ENCODE measurements at regions not wholly inside any gene's neighbourhood (a gene's known extent, or its start where the extent isn't known, plus 50 kb on each side); places are given as distances from the start of the nearest gene placed in this dataset.

- H2BK15ac ChIP-seq (ENCODE audit: low read length), result no peak overlapping the region
- H3K4me1 ChIP-seq (replicated peaks in 1 of 4; ENCODE audit: control insufficient read depth in 3 of 4, insufficient read depth in 4 of 4, low read length in 3 of 4), result no peaks in the 10 kb centered on the region
- H3K9me3 ChIP-seq (ENCODE audit: insufficient read depth in 2 of 2, low read depth in 1 of 2, low read length in 1 of 2), result peaks cover 0 to 2% of the 10 kb centered on the region in 2 experiments; a peak in 1 of 4 replicates
- no peak overlapping the region for H2AFZ ChIP-seq (ENCODE audit: low read length)
- 88% methylated on average over 1 of the region's 1 CpG; no CpG with 5 or more reads in 1 of the 2 experiments for WGBS, 2 experiments (ENCODE audit: extremely low coverage in 1 of 2, insufficient coverage in 1 of 2, insufficient read length in 1 of 2, insufficient replicate concordance in 2 of 2, low coverage in 1 of 2, low lambda C conversion rate in 2 of 2, missing lambda C conversion rate in 1 of 2)
- no peak overlapping the region for H2BK12ac ChIP-seq (ENCODE audit: low read depth, low read length)
- H4K8ac ChIP-seq (ENCODE audit: extremely low read depth, insufficient read depth, low read length), result no peak overlapping the region
- no peak overlapping the region for H3K4ac ChIP-seq (replicated peaks; ENCODE audit: insufficient read length, low read depth, low read length)
- CTCF ChIA-PET (ENCODE audit: partially characterized antibody), result no interaction called here
- no peak overlapping the region for H3K18ac ChIP-seq (ENCODE audit: extremely low read depth, low read length)
- H4K20me1 ChIP-seq (replicated peaks in 1 of 2; ENCODE audit: control insufficient read depth in 1 of 2, insufficient read depth in 2 of 2, low read length in 2 of 2), result no peaks in the 10 kb centered on the region
- no peak overlapping the region for H2BK20ac ChIP-seq (ENCODE audit: low read length)
- no peaks in the 10 kb centered on the region; the same call in 1 of the 2 replicates for H3K23me2 ChIP-seq (ENCODE audit: low read depth, low read length)
- H2BK120ac ChIP-seq (replicated peaks; ENCODE audit: low read depth, low read length), result no peak overlapping the region
- no peak overlapping the region for H4K5ac ChIP-seq (ENCODE audit: insufficient read length, low read depth, low read length)
- no peak for FAIRE-seq
- H3K79me1 ChIP-seq (ENCODE audit: low read depth, low read length), result no peaks in the 10 kb centered on the region
- POLR2A ChIA-PET (ENCODE audit: partially characterized antibody), result no interaction called here
- no peaks in the 10 kb centered on the region for H3K36me3 ChIP-seq (ENCODE audit: control insufficient read depth in 2 of 4, insufficient read depth in 4 of 4, low read length in 3 of 4)
- H2AK5ac ChIP-seq (ENCODE audit: low read depth, low read length), result no peak overlapping the region
- H3K79me2 ChIP-seq (ENCODE audit: control insufficient read depth in 1 of 2, insufficient read depth in 2 of 2, low read length in 2 of 2), result no peaks in the 10 kb centered on the region
- no peak overlapping the region for H3K23ac ChIP-seq (ENCODE audit: insufficient read length)
- no peak for DNase-seq (ENCODE audit: low read depth in 1 of 2, low spot score in 2 of 2)
- TF ChIP-seq RAD21 (IDR thresholded peaks at IDR 0.05 in 1 of 2, conservative IDR thresholded peaks at IDR 0.05 in 1 of 2; ENCODE audit: low read depth in 2 of 2, low read length in 2 of 2) (no peak), SP2 (IDR thresholded peaks at IDR 0.05; ENCODE audit: low read length) (no peak)
- TF ChIP-seq, protein P1, sequence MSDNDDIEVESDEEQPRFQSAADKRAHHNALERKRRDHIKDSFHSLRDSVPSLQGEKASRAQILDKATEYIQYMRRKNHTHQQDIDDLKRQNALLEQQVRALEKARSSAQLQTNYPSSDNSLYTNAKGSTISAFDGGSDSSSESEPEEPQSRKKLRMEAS (IDR thresholded peaks at IDR 0.05), result no peak
- TF ChIP-seq, protein P2, sequence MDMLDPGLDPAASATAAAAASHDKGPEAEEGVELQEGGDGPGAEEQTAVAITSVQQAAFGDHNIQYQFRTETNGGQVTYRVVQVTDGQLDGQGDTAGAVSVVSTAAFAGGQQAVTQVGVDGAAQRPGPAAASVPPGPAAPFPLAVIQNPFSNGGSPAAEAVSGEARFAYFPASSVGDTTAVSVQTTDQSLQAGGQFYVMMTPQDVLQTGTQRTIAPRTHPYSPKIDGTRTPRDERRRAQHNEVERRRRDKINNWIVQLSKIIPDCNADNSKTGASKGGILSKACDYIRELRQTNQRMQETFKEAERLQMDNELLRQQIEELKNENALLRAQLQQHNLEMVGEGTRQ (IDR thresholded peaks at IDR 0.05; ENCODE audit: low read length), result no peak
- H3K9ac ChIP-seq (replicated peaks in 1 of 4; ENCODE audit: extremely low read depth in 1 of 4, low read depth in 3 of 4, low read length in 3 of 4), result no peak overlapping the region
- no peak overlapping the region for H3K14ac ChIP-seq (ENCODE audit: insufficient read length)
- H2BK5ac ChIP-seq (ENCODE audit: low read depth, low read length), result no peak overlapping the region
- no peaks in the 10 kb centered on the region for H3K27me3 ChIP-seq (replicated peaks in 1 of 4; ENCODE audit: control insufficient read depth in 3 of 4, extremely low read depth in 1 of 4, insufficient read depth in 3 of 4, low read length in 3 of 4)
- no peak overlapping the region for H3K4me2 ChIP-seq (ENCODE audit: insufficient read depth in 1 of 2, low read depth in 2 of 2, low read length in 2 of 2)
- H3K4me3 ChIP-seq (ENCODE audit: extremely low read depth in 1 of 4, insufficient read depth in 2 of 4, low read depth in 3 of 4, low read length in 4 of 4), result no peak overlapping the region
- H3K27ac ChIP-seq (ENCODE audit: low read depth, low read length), result no peak overlapping the region
- no peak overlapping the region for H3K56ac ChIP-seq (replicated peaks; ENCODE audit: insufficient read length, low read depth, low read length)
- no peak overlapping the region for H4K91ac ChIP-seq (replicated peaks; ENCODE audit: insufficient read length, low read length)
Measured at GRCh38 chr5:63473335-63473967, 488.8 kb downstream of the HTR1A start.

Data from H1 (cell line).